OCI-LY3 (cell line): ENCODE measurements at regions not wholly inside any gene's neighbourhood (a gene's known extent, or its start where the extent isn't known, plus 50 kb on each side); places are given as distances from the start of the nearest gene placed in this dataset.

Source experiments
- H2AFZ ChIP-seq: fragments of 200-600, 300-600 bp; shearing (Covaris generic); 2 replicates; pipeline ENCODE4 v1.6.0; 2014; ENCODE audit warnings: antibody characterized with exemption, low read depth, low read length
- H3K27ac ChIP-seq: fragments of 200-600, 300-600 bp; sonication (generic); 2 replicates; pipeline ENCODE4 v1.5.1; 2014; ENCODE audit warnings: mild to moderate bottlenecking, low read length, moderate library complexity, mixed read lengths
- H3K27me3 ChIP-seq: fragments of 200-600, 300-600 bp; sonication (generic); 2 replicates; pipeline ENCODE4 v1.6.1; 2014; ENCODE audit warnings: low read depth, low read length, mixed read lengths
- H3K36me3 ChIP-seq: fragments of 200-600, 300-600 bp; sonication (generic); replicated peaks from 2 replicates; pipeline ENCODE3; 2014; ENCODE audit warnings: low read depth, low read length, mixed read lengths
- H3K4me1 ChIP-seq: fragments of 300-600, 200-600 bp; sonication (generic); 2 replicates; pipeline ENCODE4 v1.6.1; 2014; ENCODE audit warnings: low read length, mixed read lengths
- H3K4me2 ChIP-seq: fragments of 200-600, 300-600 bp; sonication (generic); 2 replicates; pipeline ENCODE4 v1.6.1; 2014; ENCODE audit warnings: low read length, mixed read lengths
- H3K4me3 ChIP-seq: fragments of 300-600, 200-600 bp; sonication (generic); 2 replicates; pipeline ENCODE4 v1.5.1; 2014; ENCODE audit warnings: antibody characterized with exemption, mild to moderate bottlenecking, low read length, moderate library complexity
- H3K79me2 ChIP-seq: fragments of 300-600, 200-600 bp; shearing (Covaris generic); 2 replicates; pipeline ENCODE4 v1.6.1; 2014; ENCODE audit warnings: mild to moderate bottlenecking, low read length, mixed read lengths
- H3K9ac ChIP-seq: fragments of 300-600, 200-600 bp; shearing (Covaris generic); 2 replicates; pipeline ENCODE4 v1.6.0; 2014; ENCODE audit warnings: mild to moderate bottlenecking, low read length, moderate library complexity
- H3K9me3 ChIP-seq: fragments of 200-600, 300-600 bp; shearing (Covaris generic); 2 replicates; pipeline ENCODE4 v1.6.1; 2014; ENCODE audit warnings: low read length, mixed read lengths; ENCODE audit not compliant: insufficient read depth
- H4K20me1 ChIP-seq: fragments of 200-600, 300-600 bp; sonication (generic); 2 replicates; pipeline ENCODE4 v1.6.1; 2016; ENCODE audit warnings: low read length, mixed read lengths; ENCODE audit not compliant: insufficient read depth
- CTCF ChIP-seq: fragments of 200-600, 300-600 bp; sonication (generic); IDR thresholded peaks from 2 replicates; pipeline ENCODE4 v1.5.1; 2014; ENCODE audit warnings: antibody characterized with exemption, low read length, low read depth
- EZH2phosphoT487 ChIP-seq: fragments of 200-600 bp; shearing (Covaris generic); IDR thresholded peaks from 2 replicates; pipeline ENCODE4 v1.6.1; 2018; ENCODE audit warnings: antibody characterized with exemption, mixed run types, low read depth

DNA sequence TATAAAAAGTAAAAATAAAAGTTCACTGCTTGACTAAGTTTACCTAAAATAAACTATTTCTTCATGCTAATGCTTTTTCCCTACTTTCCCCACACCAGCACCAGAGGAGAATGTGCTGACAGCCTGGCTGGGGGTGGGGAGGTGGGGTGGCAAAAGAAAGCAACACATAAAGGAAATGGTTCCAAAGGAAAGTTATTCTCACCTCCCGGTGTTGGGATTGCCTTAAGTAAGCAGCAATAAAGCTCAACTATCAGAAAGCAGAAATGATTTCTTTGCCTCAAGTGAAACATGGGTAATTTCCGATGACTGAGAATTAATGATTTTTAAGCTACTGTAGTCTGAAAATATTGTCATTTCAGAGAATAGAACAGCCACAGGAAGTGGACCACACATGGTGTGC lies 84.5 kb upstream of the DKK2 start:
- no peak overlapping the region for H3K9ac ChIP-seq
- no peaks in the 10 kb centered on the region for H3K4me1 ChIP-seq
- H3K27ac ChIP-seq = no peak overlapping the region
- no peaks in the 10 kb centered on the region for H3K79me2 ChIP-seq
- no peaks in the 10 kb centered on the region for H4K20me1 ChIP-seq
- no peaks in the 10 kb centered on the region for H3K36me3 ChIP-seq
- H2AFZ ChIP-seq = 0 out of 2 replicates have a peak overlapping the region, but pooled peaks have one; percentile 35
- no peaks in the 10 kb centered on the region for H3K27me3 ChIP-seq
- no peak overlapping the region for H3K4me2 ChIP-seq
- TF ChIP-seq CTCF (no peak), EZH2phosphoT487 (no peak)
- no peaks in the 10 kb centered on the region for H3K9me3 ChIP-seq
- H3K4me3 ChIP-seq = no peak overlapping the region

GRCh38 chr4:107117726-107118125 lies 81.6 kb upstream of the DKK2 start:
- H2AFZ ChIP-seq = no peak overlapping the region
- H3K9ac ChIP-seq = no peak overlapping the region
- H3K36me3 ChIP-seq = no peaks in the 10 kb centered on the region
- H3K27ac ChIP-seq = no peak overlapping the region
- H3K4me3 ChIP-seq = no peak overlapping the region
- H3K4me1 ChIP-seq = no peaks in the 10 kb centered on the region
- no peaks in the 10 kb centered on the region for H3K27me3 ChIP-seq
- H3K4me2 ChIP-seq = no peak overlapping the region
- H3K79me2 ChIP-seq = no peaks in the 10 kb centered on the region
- no peaks in the 10 kb centered on the region for H4K20me1 ChIP-seq
- H3K9me3 ChIP-seq = no peaks in the 10 kb centered on the region
- no peak for TF ChIP-seq EZH2phosphoT487
- no peak for TF ChIP-seq CTCF

DNA sequence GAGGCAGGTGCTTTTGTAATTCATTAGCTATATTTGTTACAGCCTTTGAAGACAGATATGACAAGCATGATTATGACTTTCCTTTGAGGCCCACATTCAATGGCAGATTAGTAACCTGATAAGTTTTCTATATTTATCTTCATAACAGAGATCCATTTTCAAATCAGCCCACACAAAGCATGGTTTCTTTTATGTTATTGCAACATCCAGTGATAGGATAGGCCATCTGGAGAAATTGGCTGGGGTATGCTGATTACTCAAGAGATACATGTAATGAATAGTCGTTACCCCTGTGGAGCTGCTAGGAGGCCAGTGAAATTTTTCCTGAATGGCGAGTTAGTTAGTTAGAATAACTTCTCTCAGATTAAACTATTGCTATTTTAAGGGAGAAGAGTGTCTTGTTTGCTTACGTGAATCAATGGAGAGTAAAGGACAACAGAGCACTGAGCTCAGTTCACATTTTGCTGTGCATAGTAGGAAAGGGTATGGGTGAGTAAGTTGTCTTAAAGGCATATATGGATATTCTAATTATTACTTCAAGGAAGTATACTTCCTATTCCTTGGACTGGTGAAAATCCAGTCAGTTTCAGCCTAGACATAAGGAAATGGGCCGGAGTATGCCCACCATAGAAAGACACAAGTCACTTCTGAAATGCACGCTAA lies 79.2 kb upstream of the DKK2 start:
- no peak overlapping the region for H3K4me2 ChIP-seq
- H3K27me3 ChIP-seq = no peaks in the 10 kb centered on the region
- H4K20me1 ChIP-seq = no peaks in the 10 kb centered on the region
- no peak overlapping the region for H2AFZ ChIP-seq
- H3K9ac ChIP-seq = no peak overlapping the region
- H3K79me2 ChIP-seq = no peaks in the 10 kb centered on the region
- TF ChIP-seq EZH2phosphoT487 (no peak), CTCF (no peak)
- H3K4me3 ChIP-seq = no peak overlapping the region
- H3K4me1 ChIP-seq = no peaks in the 10 kb centered on the region
- no peaks in the 10 kb centered on the region for H3K9me3 ChIP-seq
- H3K36me3 ChIP-seq = no peaks in the 10 kb centered on the region
- no peak overlapping the region for H3K27ac ChIP-seq

DNA sequence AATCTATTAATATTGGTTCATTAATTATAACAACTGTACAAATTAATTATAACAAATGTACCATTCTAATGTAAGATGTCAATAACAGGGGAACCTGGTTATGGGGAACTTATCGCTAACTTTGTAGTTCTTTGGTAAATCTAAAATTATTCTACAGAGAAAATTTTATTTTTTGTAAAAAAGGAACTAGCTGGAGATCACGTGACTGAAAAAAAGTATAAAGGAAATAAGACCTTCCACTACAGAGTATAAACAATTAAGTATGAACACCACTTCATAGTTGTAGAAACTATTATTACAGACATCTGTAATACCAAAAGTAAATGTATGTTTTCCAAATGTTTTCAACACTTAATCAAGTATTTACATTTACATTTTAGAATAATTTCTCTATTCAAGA lies 77.9 kb upstream of the DKK2 start:
- H3K27ac ChIP-seq = no peak overlapping the region
- H3K9ac ChIP-seq = no peak overlapping the region
- H3K4me2 ChIP-seq = no peak overlapping the region
- H3K4me1 ChIP-seq = no peaks in the 10 kb centered on the region
- no peak overlapping the region for H2AFZ ChIP-seq
- H4K20me1 ChIP-seq = no peaks in the 10 kb centered on the region
- no peak for TF ChIP-seq EZH2phosphoT487
- TF ChIP-seq CTCF = no peak
- no peaks in the 10 kb centered on the region for H3K79me2 ChIP-seq
- no peaks in the 10 kb centered on the region for H3K27me3 ChIP-seq
- no peaks in the 10 kb centered on the region for H3K36me3 ChIP-seq
- no peak overlapping the region for H3K4me3 ChIP-seq
- H3K9me3 ChIP-seq = no peaks in the 10 kb centered on the region
